ENCODE measurements at regions not wholly inside any gene's neighbourhood (a gene's known extent, or its start where the extent isn't known, plus 50 kb on each side); places are given as distances from the start of the nearest gene placed in this dataset.

- TF ChIP-seq CTCF (IDR thresholded peaks at IDR 0.05) (no peak), POLR2A (IDR thresholded peaks at IDR 0.05) (no peak)
Measured at GRCh38 chr3:147122350-147122749, 284.0 kb downstream of the ZIC4 start.

Data from Peyer's patch (tissue), 4 donors.